Prostate gland (tissue), 2 donors: ENCODE measurements at regions not wholly inside any gene's neighbourhood (a gene's known extent, or its start where the extent isn't known, plus 50 kb on each side); places are given as distances from the start of the nearest gene placed in this dataset.

ENCODE experiments used
- POLR2AphosphoS5 ChIP-seq: sonication (generic); formaldehyde crosslinking; IDR thresholded peaks from one replicate; pipeline ENCODE4 v1.6.1; 2017; ENCODE audit warnings: antibody characterized with exemption
- TF ChIP-seq, protein P1 (sequence below), 4 experiments: fragments of 200-600 bp in 2 of 4; fragments of 450-650 bp in 2 of 4; sonication (generic) in 2 of 4; IDR thresholded peaks; 1 replicate in 3 of 4; 2 replicates in 1 of 4; pipeline ENCODE4 v1.5.1; 2016 to 2019; ENCODE audit warnings: antibody characterized with exemption in 4 of 4, mild to moderate bottlenecking in 2 of 4, moderate library complexity in 2 of 4

DNA sequence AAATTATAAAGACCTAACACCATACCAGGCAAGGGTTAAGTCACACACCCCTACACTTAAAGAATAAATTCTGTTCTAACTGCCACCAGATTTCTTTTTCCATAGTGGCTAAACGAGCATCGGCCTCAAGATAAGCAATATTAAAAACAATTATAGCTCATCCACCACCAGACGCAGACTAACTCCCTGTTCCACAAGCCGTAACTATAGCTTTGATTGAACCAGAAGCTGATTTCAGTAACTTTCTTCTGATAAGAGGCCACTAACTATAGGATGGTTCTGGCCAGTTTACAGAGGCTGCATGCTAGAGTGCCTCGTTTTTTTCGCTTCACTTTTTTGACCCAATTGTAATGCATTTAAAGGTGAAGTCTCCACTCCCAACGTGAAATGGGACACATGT, 238.8 kb downstream of the MRPL39 start:
- TF ChIP-seq, protein P1, sequence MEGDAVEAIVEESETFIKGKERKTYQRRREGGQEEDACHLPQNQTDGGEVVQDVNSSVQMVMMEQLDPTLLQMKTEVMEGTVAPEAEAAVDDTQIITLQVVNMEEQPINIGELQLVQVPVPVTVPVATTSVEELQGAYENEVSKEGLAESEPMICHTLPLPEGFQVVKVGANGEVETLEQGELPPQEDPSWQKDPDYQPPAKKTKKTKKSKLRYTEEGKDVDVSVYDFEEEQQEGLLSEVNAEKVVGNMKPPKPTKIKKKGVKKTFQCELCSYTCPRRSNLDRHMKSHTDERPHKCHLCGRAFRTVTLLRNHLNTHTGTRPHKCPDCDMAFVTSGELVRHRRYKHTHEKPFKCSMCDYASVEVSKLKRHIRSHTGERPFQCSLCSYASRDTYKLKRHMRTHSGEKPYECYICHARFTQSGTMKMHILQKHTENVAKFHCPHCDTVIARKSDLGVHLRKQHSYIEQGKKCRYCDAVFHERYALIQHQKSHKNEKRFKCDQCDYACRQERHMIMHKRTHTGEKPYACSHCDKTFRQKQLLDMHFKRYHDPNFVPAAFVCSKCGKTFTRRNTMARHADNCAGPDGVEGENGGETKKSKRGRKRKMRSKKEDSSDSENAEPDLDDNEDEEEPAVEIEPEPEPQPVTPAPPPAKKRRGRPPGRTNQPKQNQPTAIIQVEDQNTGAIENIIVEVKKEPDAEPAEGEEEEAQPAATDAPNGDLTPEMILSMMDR (IDR thresholded peaks at IDR 0.05), result no peak
- TF ChIP-seq POLR2AphosphoS5, result no peak
